Spinal cord (tissue), 9 donors: ENCODE measurements at regions not wholly inside any gene's neighbourhood (a gene's known extent, or its start where the extent isn't known, plus 50 kb on each side); places are given as distances from the start of the nearest gene placed in this dataset.

Source experiments
- DNase-seq, 6 donors: peaks; one replicate each; pipeline versions ENCODE4 v3.0.0 to v3.0.0-alpha.2; 2013 to 2015; ENCODE audit warnings: low spot score in 6 of 6, low read depth in 4 of 6
- H3K27ac ChIP-seq: one replicate; pipeline ENCODE4 v1.5.1; 2013; ENCODE audit warnings: low read depth, low read length, control low read depth
- H3K27me3 ChIP-seq: one replicate; pipeline ENCODE4 v1.6.1; 2013; ENCODE audit warnings: low read length; ENCODE audit not compliant: control insufficient read depth, insufficient read depth
- H3K36me3 ChIP-seq: one replicate; pipeline ENCODE4 v1.6.1; 2013; ENCODE audit warnings: low read length; ENCODE audit not compliant: control insufficient read depth, insufficient read depth
- H3K4me1 ChIP-seq: one replicate; pipeline ENCODE4 v1.6.1; 2013; ENCODE audit warnings: low read length; ENCODE audit not compliant: control insufficient read depth, insufficient read depth
- H3K4me3 ChIP-seq: one replicate; pipeline ENCODE4 v1.5.1; 2013; ENCODE audit warnings: low read depth, low read length, control low read depth
- H3K9me3 ChIP-seq: one replicate; pipeline ENCODE4 v1.6.1; 2013; ENCODE audit warnings: low read length; ENCODE audit not compliant: control insufficient read depth, insufficient read depth
- WGBS: methylation state at CpG from one replicate; pipeline ENCODE4 v1.1.5; 2013; ENCODE audit warnings: missing lambda C conversion rate; ENCODE audit not compliant: insufficient coverage; 5-methylcytosine and 5-hydroxymethylcytosine counted together
- donor health status: healthy.

DNA sequence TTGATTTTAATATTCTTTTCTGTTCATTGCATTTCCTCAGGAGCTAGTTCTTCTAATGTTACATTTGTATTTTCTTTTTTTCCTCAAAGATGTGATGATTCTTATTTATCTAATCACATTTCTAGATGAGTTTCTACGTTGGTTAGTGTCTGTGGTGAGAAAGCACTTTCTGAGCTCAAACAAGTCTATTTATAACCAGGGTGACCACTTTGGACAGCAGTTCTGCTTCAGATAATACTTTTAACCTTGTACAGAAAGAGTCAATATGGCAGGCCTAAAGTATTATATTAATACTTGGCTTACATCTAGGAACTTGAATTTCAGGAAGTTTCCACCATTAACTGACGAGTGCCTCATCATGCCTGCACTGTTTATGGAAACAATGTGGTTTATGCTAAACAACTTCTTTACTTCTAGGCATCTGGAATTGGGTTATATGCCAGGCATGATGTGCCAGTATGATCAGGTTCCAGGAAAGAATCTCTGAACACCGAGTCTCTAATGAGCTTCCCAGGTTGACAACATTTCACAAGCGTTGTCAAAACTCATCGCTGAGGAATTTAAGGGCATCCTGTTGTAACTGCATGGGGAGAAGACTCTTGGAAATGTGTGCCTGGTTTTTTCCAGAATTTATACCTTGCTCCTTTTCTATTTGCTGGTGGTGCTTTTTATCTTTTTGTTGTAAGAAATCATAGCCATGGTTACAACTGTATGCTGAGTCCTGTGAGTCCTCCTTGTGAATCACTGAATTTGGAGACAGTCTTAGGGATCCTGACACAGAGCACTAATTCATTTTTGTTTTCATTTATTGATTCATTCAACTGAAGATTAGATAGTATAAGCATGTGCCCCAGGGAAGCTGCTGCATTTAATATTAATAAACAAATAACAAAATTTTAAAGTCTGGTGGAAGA is 344.4 kb upstream of the PCDH9 start:
- no peak overlapping the region for H3K4me3 ChIP-seq
- no peak for DNase-seq
- no peaks in the 10 kb centered on the region for H3K27me3 ChIP-seq
- no peaks in the 10 kb centered on the region for H3K4me1 ChIP-seq
- H3K27ac ChIP-seq: no peak overlapping the region
- H3K36me3 ChIP-seq: no peaks in the 10 kb centered on the region
- 89% methylated on average over 2 of the region's 5 CpGs for WGBS
- no peaks in the 10 kb centered on the region for H3K9me3 ChIP-seq

DNA sequence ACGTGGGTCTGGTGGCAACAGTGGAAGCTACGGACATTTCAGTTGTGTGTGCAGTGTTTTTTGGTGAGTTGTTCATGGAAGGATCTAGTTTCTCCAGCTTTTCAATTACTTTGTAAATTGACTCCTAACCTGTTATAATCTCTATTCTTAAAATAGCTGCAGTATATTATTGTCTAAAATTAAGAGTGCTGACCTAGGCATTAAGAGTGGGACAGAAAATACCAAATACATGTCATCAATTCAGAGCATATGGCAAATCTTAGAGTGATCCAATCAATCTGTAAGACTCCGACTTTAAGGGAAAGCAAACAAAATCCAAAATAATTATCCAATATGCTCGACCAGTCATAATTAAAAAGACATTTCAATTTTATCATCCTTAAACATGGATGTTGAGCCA is 338.1 kb upstream of the PCDH9 start:
- no CpG with 5 or more reads among the region's 4 CpGs for WGBS
- Histone ChIP-seq H3K4me3 (no peak overlapping the region), H3K27ac (no peak overlapping the region), H3K4me1 (no peaks in the 10 kb centered on the region), H3K27me3 (no peaks in the 10 kb centered on the region), H3K9me3 (no peaks in the 10 kb centered on the region), H3K36me3 (no peaks in the 10 kb centered on the region)
- DNase-seq: no peak

DNA sequence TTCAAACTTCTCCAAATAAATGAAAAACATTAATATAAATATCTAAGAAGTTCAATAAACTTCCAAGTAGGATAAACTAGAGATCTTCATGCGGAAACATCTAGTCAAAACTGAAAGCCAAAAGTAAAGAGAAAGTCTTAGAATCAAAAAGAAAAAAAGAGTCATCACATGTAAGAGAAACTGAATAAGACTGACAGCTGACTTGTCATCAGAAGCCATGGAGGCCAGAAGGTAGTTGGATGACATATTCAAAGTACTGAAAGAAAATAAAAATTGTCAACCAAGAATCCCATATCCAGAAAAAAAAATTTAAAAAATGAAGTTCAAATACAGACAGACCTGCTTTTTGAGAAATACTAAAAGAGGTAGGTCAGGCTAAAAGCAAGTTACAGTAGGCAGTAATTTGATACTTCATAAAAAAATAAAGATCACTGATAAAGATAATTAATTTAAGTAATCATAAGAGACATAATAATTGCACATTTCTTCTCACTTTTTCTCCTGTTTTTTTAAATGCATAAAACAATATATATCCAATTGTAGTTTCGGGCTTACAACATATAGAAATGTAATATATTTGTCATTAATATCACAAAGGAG is 327.6 kb upstream of the PCDH9 start:
- Histone ChIP-seq H3K4me3 (no peak overlapping the region), H3K4me1 (no peaks in the 10 kb centered on the region), H3K27me3 (no peaks in the 10 kb centered on the region), H3K36me3 (no peaks in the 10 kb centered on the region), H3K27ac (no peak overlapping the region), H3K9me3 (peaks cover 4% of the 10 kb centered on the region)
- WGBS: no CpG with 5 or more reads among the region's 2 CpGs
- no peak for DNase-seq

DNA sequence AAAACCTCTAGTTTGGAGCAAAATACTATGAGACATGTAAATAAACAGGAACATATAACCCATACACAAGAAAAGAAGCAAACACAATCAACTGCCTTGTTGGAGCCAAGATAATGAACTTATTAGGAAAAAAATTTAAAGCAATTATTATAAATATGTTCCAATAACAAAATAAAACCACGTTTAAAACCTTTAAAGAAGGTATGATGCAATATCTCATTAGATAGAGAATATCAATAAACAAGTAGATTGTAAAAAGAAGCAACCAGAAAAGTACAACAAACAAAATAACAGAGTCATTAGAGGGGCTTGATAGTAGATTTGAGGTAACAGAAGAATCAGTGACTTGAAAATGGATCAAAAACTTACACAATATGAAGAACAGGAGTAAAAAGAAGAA is 327.0 kb upstream of the PCDH9 start:
- no CpG with 5 or more reads among the region's 1 CpG for WGBS
- no peak for DNase-seq

DNA sequence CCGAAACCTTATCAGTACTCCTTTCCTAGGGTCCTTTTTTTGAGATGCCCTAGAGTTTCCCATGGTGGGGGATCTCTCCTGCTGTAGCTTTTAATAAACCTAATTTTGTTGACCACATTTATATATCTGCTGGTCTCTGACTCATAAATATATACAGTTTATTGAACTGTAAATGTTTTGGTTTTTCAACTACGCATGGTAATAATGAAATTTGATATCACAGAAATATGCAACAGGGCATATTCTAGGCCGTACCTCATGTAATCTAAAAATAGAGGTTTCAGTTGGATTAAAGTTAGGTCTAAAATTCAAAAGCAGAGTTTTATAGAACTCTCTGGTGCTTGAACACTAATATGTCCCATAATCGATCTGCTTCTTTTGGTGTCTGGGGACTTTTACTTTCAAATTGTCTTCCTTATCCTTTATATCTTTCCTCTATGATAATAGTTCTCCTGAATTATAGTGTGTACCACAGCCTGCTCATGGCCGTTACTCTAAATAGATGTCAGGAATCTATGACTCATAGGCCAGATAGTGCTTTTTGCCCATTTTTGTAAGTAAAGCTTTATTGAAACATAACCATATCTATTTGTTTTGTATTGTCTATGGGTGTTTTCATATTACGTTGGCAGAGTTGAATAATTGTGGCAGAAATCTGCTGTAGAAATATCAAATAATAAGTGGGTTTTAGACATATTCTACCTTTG is 324.8 kb upstream of the PCDH9 start:
- Histone ChIP-seq H3K27ac (no peak overlapping the region), H3K27me3 (no peaks in the 10 kb centered on the region), H3K4me1 (no peaks in the 10 kb centered on the region), H3K36me3 (no peaks in the 10 kb centered on the region), H3K4me3 (no peak overlapping the region), H3K9me3 (peaks cover 4% of the 10 kb centered on the region)
- WGBS: no CpG with 5 or more reads among the region's 6 CpGs
- no peak for DNase-seq

More for the DNA sequence above, 327.0 kb upstream of the PCDH9 start:
- peaks cover 4% of the 10 kb centered on the region for H3K9me3 ChIP-seq
- H3K4me3 ChIP-seq: no peak overlapping the region
- H3K27ac ChIP-seq: no peak overlapping the region
- H3K36me3 ChIP-seq: no peaks in the 10 kb centered on the region
- no peaks in the 10 kb centered on the region for H3K4me1 ChIP-seq
- no peaks in the 10 kb centered on the region for H3K27me3 ChIP-seq

DNA sequence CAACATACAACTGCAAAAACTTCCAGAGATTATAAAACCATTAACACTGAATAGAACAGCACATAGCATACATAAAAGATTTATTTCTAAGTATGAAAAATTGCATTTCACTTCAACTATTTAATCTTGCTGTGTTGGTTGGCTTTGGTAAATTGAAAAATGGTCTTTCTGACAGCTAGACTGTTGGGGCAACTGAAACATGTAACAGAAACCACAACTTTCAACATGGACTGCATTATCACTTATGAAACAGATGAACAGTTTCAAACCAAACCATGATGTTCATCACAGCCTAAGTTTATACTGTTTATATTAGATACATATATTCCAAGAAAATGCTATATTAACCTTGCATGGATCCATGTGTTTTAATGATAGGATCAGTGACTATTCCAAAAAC is 324.1 kb upstream of the PCDH9 start:
- Histone ChIP-seq H3K9me3 (peaks cover 4% of the 10 kb centered on the region), H3K27me3 (no peaks in the 10 kb centered on the region), H3K27ac (no peak overlapping the region), H3K36me3 (no peaks in the 10 kb centered on the region), H3K4me3 (no peak overlapping the region), H3K4me1 (no peaks in the 10 kb centered on the region)
- DNase-seq: no peak

DNA sequence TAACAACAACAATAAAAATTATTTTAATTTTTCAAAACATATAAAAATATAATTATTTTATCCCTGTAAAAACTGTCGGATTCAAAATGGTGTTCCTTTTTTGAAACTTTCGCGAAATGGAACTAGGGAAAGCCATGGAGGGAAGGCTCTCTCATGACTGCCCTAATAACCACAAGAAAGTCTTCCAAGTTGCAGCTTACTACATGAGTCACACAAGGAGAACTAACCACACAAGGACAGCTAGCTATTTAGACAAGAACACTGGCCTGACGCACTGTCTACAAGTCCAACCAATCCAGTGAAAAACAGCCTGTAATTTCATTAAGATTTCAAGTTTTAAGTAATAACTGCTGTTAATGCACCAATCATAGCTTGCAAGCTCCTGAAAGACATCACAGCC is 319.2 kb upstream of the PCDH9 start:
- H3K36me3 ChIP-seq: no peaks in the 10 kb centered on the region
- WGBS: no CpG with 5 or more reads among the region's 4 CpGs

DNA sequence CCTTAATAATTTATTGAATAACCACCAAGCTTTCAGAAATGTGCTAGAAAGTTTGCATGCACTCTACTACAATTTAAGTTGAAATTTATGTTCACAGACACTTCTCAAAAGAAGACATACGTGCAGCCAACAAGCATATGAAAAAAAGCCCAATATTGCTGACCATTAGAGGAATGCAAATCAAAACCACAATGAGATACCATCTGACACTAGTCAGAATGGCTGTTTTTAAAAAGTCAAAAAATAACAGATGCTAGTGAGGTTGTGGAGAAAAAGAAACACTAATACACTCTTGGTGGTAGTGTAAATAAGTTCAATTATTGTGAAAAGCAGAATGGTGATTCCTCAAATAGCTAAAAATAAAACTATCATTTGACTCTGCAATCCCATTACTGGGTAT is 308.8 kb upstream of the PCDH9 start:
- Histone ChIP-seq H3K27ac (no peak overlapping the region), H3K36me3 (no peaks in the 10 kb centered on the region), H3K27me3 (no peaks in the 10 kb centered on the region), H3K9me3 (no peaks in the 10 kb centered on the region), H3K4me1 (no peaks in the 10 kb centered on the region), H3K4me3 (no peak overlapping the region)
- WGBS: no CpG with 5 or more reads among the region's 1 CpG
- no peak for DNase-seq

More for the DNA sequence above, 319.2 kb upstream of the PCDH9 start:
- Histone ChIP-seq H3K4me1 (no peaks in the 10 kb centered on the region), H3K27me3 (no peaks in the 10 kb centered on the region), H3K27ac (no peak overlapping the region), H3K4me3 (no peak overlapping the region), H3K9me3 (no peaks in the 10 kb centered on the region)
- no peak for DNase-seq

DNA sequence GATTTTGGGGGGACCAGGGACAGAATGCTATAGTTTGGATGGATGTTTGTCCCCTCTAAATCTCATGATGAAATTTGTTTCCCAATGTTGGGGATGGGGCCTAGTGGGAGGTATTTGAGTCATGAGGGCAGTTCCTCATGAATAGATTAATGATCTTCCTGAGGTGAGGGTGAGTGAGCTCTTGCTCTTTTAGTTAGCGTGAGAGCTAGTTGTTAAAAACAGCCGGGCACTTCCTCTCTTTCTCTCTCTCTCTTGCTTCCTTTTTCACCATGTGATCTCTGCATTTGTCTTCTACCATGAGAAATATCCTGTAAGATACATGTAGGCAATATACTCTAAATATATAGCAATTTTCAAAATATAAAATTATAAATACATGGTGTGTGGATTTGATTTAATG is 290.8 kb upstream of the PCDH9 start:
- Histone ChIP-seq H3K4me1 (no peaks in the 10 kb centered on the region), H3K4me3 (no peak overlapping the region), H3K27ac (no peak overlapping the region), H3K9me3 (no peaks in the 10 kb centered on the region), H3K27me3 (no peaks in the 10 kb centered on the region), H3K36me3 (no peaks in the 10 kb centered on the region)
- no CpG with 5 or more reads among the region's 2 CpGs for WGBS
- no peak for DNase-seq
